Liver (tissue), 8 donors: ENCODE measurements at regions not wholly inside any gene's neighbourhood (a gene's known extent, or its start where the extent isn't known, plus 50 kb on each side); places are given as distances from the start of the nearest gene placed in this dataset.
A peak's percentile ranks its signal among the peaks of the same experiment; 100 is the strongest.

ENCODE experiments used
- DNase-seq: peaks from one replicate; pipeline ENCODE4 v3.0.0-alpha.2; 2017; ENCODE audit warnings: low spot score
- H3K27ac ChIP-seq, 2 donors: one replicate each; pipeline ENCODE4 v1.7.0; 2013; ENCODE audit warnings: inconsistent platforms in 2 of 2, low read length in 2 of 2, control low read depth in 1 of 2, low read depth in 1 of 2, mild to moderate bottlenecking in 1 of 2
- H3K27me3 ChIP-seq, 4 donors: one replicate each; pipeline versions ENCODE4 v1.6.1 to v1.7.0; 2013; ENCODE audit warnings: low read length in 3 of 4, inconsistent platforms in 1 of 4, mild to moderate bottlenecking in 1 of 4, moderate library complexity in 1 of 4; ENCODE audit not compliant: control insufficient read depth in 4 of 4, insufficient read depth in 4 of 4
- H3K36me3 ChIP-seq, 4 donors: one replicate each; pipeline versions ENCODE4 v1.6.1 to v1.7.0; 2013; ENCODE audit warnings: low read length in 3 of 4, mild to moderate bottlenecking in 3 of 4, low read depth in 1 of 4, moderate library complexity in 1 of 4; ENCODE audit not compliant: control insufficient read depth in 4 of 4, insufficient read depth in 3 of 4
- H3K4me1 ChIP-seq, 4 donors: one replicate each; pipeline versions ENCODE4 v1.6.1 to v1.7.0; 2013; ENCODE audit warnings: low read length in 3 of 4, mild to moderate bottlenecking in 3 of 4, moderate library complexity in 1 of 4; ENCODE audit not compliant: control insufficient read depth in 4 of 4, insufficient read depth in 4 of 4
- H3K4me3 ChIP-seq, 3 donors: one replicate each; pipeline versions ENCODE4 v1.6.1 to v1.7.0; 2013; ENCODE audit warnings: low read length in 3 of 3, control low read depth in 1 of 3, low read depth in 1 of 3, mild to moderate bottlenecking in 1 of 3
- H3K9ac ChIP-seq, 2 donors: one replicate each; pipeline ENCODE4 v1.7.0; 2013; ENCODE audit warnings: low read length in 2 of 2, mild to moderate bottlenecking in 2 of 2, moderate library complexity in 2 of 2, control low read depth in 1 of 2, low read depth in 1 of 2
- H3K9me3 ChIP-seq, 4 donors: one replicate each; pipeline versions ENCODE4 v1.6.1 to v1.7.0; 2013; ENCODE audit warnings: low read length in 3 of 4; ENCODE audit not compliant: control insufficient read depth in 4 of 4
- ATF3 ChIP-seq: IDR thresholded peaks from 2 replicates; pipeline ENCODE4 v1.6.1; 2016; ENCODE audit warnings: antibody characterized with exemption
- CTCF ChIP-seq: fragments of 150-350 bp; IDR thresholded peaks from 2 replicates; pipeline ENCODE4 v1.5.1; 2017; ENCODE audit warnings: improper control_type of control experiment, low read depth, low read length; ENCODE audit not compliant: missing input control
- FOXA1 ChIP-seq: IDR thresholded peaks from 2 replicates; pipeline ENCODE4 v1.6.1; 2016; ENCODE audit warnings: antibody characterized with exemption
- FOXA2 ChIP-seq: IDR thresholded peaks from 2 replicates; pipeline ENCODE4 v1.6.1; 2016; ENCODE audit warnings: antibody characterized with exemption
- GABPA ChIP-seq, 2 donors: IDR thresholded peaks in 1 of 2; conservative IDR thresholded peaks in 1 of 2; 2 replicates each; pipeline ENCODE4 v1.6.1; 2016; ENCODE audit warnings: antibody characterized with exemption in 2 of 2, mild to moderate bottlenecking in 1 of 2, moderate library complexity in 1 of 2
- HNF4A ChIP-seq, 2 donors: conservative IDR thresholded peaks; 2 replicates each; pipeline ENCODE4 v1.6.1; 2016; ENCODE audit warnings: antibody characterized with exemption in 2 of 2, mild to moderate bottlenecking in 2 of 2
- HNF4G ChIP-seq: IDR thresholded peaks from 2 replicates; pipeline ENCODE4 v1.6.1; 2016; ENCODE audit warnings: antibody characterized with exemption
- JUND ChIP-seq, 2 donors: IDR thresholded peaks; 2 replicates each; pipeline ENCODE4 v1.6.1; 2016; ENCODE audit warnings: antibody characterized with exemption in 2 of 2
- MAX ChIP-seq: IDR thresholded peaks from 2 replicates; pipeline ENCODE4 v1.6.1; 2016; ENCODE audit warnings: antibody characterized with exemption
- NR2F2 ChIP-seq: IDR thresholded peaks from 2 replicates; pipeline ENCODE4 v1.6.1; 2016; ENCODE audit warnings: antibody characterized with exemption
- RAD21 ChIP-seq, 2 donors: IDR thresholded peaks; 2 replicates each; pipeline ENCODE4 v1.6.1; 2016; ENCODE audit warnings: antibody characterized with exemption in 2 of 2, mild to moderate bottlenecking in 2 of 2
- REST ChIP-seq: IDR thresholded peaks from 2 replicates; pipeline ENCODE4 v1.6.1; 2016; ENCODE audit warnings: antibody characterized with exemption, mild to moderate bottlenecking
- RXRA ChIP-seq, 2 donors: IDR thresholded peaks; 2 replicates each; pipeline ENCODE4 v1.6.1; 2017 to 2018; ENCODE audit warnings: antibody characterized with exemption in 2 of 2, mild to moderate bottlenecking in 1 of 2
- SP1 ChIP-seq: IDR thresholded peaks from 2 replicates; pipeline ENCODE4 v1.6.1; 2018; ENCODE audit warnings: antibody characterized with exemption, mild to moderate bottlenecking
- TAF1 ChIP-seq: conservative IDR thresholded peaks from 2 replicates; pipeline ENCODE4 v1.6.1; 2016; ENCODE audit warnings: antibody characterized with exemption, mild to moderate bottlenecking
- YY1 ChIP-seq: IDR thresholded peaks from 2 replicates; pipeline ENCODE4 v1.6.1; 2016; ENCODE audit warnings: antibody characterized with exemption, mild to moderate bottlenecking
- ZBTB33 ChIP-seq: IDR thresholded peaks from 2 replicates; pipeline ENCODE4 v1.6.1; 2016; ENCODE audit warnings: antibody characterized with exemption
- WGBS: extraction: QIAGEN DNeasy Blood & Tissue Kit; methylation state at CpG from one replicate; pipeline ENCODE4 v1.1.7; 2013; 5-methylcytosine and 5-hydroxymethylcytosine counted together
- donor health status: healthy.
- donor health status: healthy.
- donor health status: healthy.
- donor health status: healthy.
- donor health status: healthy.

- TF ChIP-seq ZBTB33 (peak; percentile 77), GABPA (IDR thresholded peaks at IDR 0.05 in 1 of 2, conservative IDR thresholded peaks at IDR 0.05 in 1 of 2) (peak in 1 of 2 donors; percentile 42), TAF1 (no peak), RXRA (IDR thresholded peaks at IDR 0.05) (peak; percentile 89 to 94), ATF3 (peak; percentile 68), HNF4A (conservative IDR thresholded peaks at IDR 0.05) (peak; percentile 93 to 94), JUND (IDR thresholded peaks at IDR 0.05) (peak; percentile 64 to 93), SP1 (peak; percentile 94)
These were observed 165.8 kb upstream of the KLF14 start (continued) for GRCh38 chr7:130899638-130900401.

- H3K27me3 ChIP-seq = no peaks in the 10 kb centered on the region
- TF ChIP-seq RAD21 (IDR thresholded peaks at IDR 0.05) (no peak), HNF4A (conservative IDR thresholded peaks at IDR 0.05) (no peak), MAX (no peak), JUND (IDR thresholded peaks at IDR 0.05) (no peak), CTCF (no peak), TAF1 (no peak), ATF3 (no peak), YY1 (no peak), REST (no peak), SP1 (no peak), NR2F2 (no peak), FOXA2 (no peak), HNF4G (no peak), FOXA1 (no peak)
- no peak overlapping the region for H3K4me3 ChIP-seq
- peaks cover 17 to 59% (median 49%) of the 10 kb centered on the region in 4 donors for H3K4me1 ChIP-seq
- H3K27ac ChIP-seq = peak overlapping the region; percentile 81 to 88
- WGBS = 71% methylated on average over 5 of the region's 5 CpGs
- DNase-seq = no peak
- peak overlapping the region in 1 of 2 donors; percentile 51 for H3K9ac ChIP-seq
- H3K9me3 ChIP-seq = no peaks in the 10 kb centered on the region
- peaks cover 0 to 7% (median 2%) of the 10 kb centered on the region in 4 donors for H3K36me3 ChIP-seq
These were observed 166.6 kb upstream of the KLF14 start for GRCh38 chr7:130900471-130901076.
